SK-N-SH (cell line): ENCODE measurements at regions not wholly inside any gene's neighbourhood (a gene's known extent, or its start where the extent isn't known, plus 50 kb on each side); places are given as distances from the start of the nearest gene placed in this dataset.
A peak's percentile ranks its signal among the peaks of the same experiment; 100 is the strongest.

Experiments used
- CTCF ChIA-PET: fragments of 300-600, 350-600 bp; formaldehyde crosslinking; extraction: SDS; loops from one replicate; lab custom pipeline; 2021; lab: Yijun Ruan, JAX
- POLR2A ChIA-PET: fragments of 350-600 bp; sonication (Branson Sonifier 250); formaldehyde crosslinking; extraction: SDS; loops from one replicate; lab custom pipeline; 2020; ENCODE audit warnings: antibody characterized with exemption, inconsistent platforms; lab: Yijun Ruan, JAX
- DNase-seq: peaks from one replicate; pipeline ENCODE4 v3.0.0; 2012
- H2AFZ ChIP-seq: fragments of 200-600 bp; sonication (generic); 2 replicates; pipeline ENCODE4 v1.8.1; 2016; ENCODE audit warnings: antibody characterized with exemption, mild to moderate bottlenecking, low read depth
- H3F3A ChIP-seq: fragments of 200-600 bp; sonication (generic); replicated peaks from 2 replicates; pipeline ENCODE3; 2016; ENCODE audit warnings: antibody characterized with exemption, mild to moderate bottlenecking; ENCODE audit not compliant: insufficient read depth
- H3K27ac ChIP-seq, 2 experiments: fragments of 200-500 bp in 1 of 2; fragments of 200-600 bp in 1 of 2; sonication (Bioruptor generic) in 1 of 2; sonication (generic), shearing (Covaris generic) in 1 of 2; 2 replicates each; pipeline versions ENCODE4 v1.5.1 to v1.6.1; 2014 to 2016; ENCODE audit warnings: low read depth in 2 of 2, inconsistent platforms in 1 of 2, low read length in 1 of 2, mild to moderate bottlenecking in 1 of 2, mixed read lengths in 1 of 2
- H3K27me3 ChIP-seq: fragments of 200-600 bp; sonication (generic), shearing (Covaris generic); 2 replicates; pipeline ENCODE4 v1.6.1; 2016; ENCODE audit warnings: mixed run types; ENCODE audit not compliant: insufficient read depth
- H3K36me3 ChIP-seq, 2 experiments: fragments of 200-500 bp in 1 of 2; fragments of 200-600 bp in 1 of 2; sonication (Bioruptor generic) in 1 of 2; sonication (generic) in 1 of 2; replicated peaks in 1 of 2; 2 replicates each; pipeline versions ENCODE3 to v1.5.1; 2014 to 2016; ENCODE audit warnings: low read length in 1 of 2, mild to moderate bottlenecking in 1 of 2; ENCODE audit not compliant: insufficient read depth in 2 of 2, control insufficient read depth in 1 of 2
- H3K4me1 ChIP-seq, 2 experiments: fragments of 200-500 bp in 1 of 2; fragments of 200-600 bp in 1 of 2; sonication (Bioruptor generic) in 1 of 2; sonication (generic), shearing (Covaris generic) in 1 of 2; 2 replicates each; pipeline versions ENCODE4 v1.5.1 to v1.6.1; 2014 to 2016; ENCODE audit warnings: low read depth in 1 of 2, low read length in 1 of 2, mixed run types in 1 of 2; ENCODE audit not compliant: insufficient read depth in 2 of 2, control insufficient read depth in 1 of 2
- H3K4me2 ChIP-seq: fragments of 200-600 bp; sonication (generic), shearing (Covaris generic); 2 replicates; pipeline ENCODE4 v1.6.1; 2017; ENCODE audit warnings: mixed run types
- H3K4me3 ChIP-seq, 2 experiments: fragments of 200-500 bp in 1 of 2; fragments of 200-600 bp in 1 of 2; sonication (Bioruptor generic) in 1 of 2; sonication (generic), shearing (Covaris generic) in 1 of 2; 2 replicates each; pipeline versions ENCODE4 v1.5.1 to v1.8.1; 2014 to 2016; ENCODE audit warnings: low read depth in 2 of 2, inconsistent platforms in 1 of 2, low read length in 1 of 2, mild to moderate bottlenecking in 1 of 2, mixed read lengths in 1 of 2, moderate library complexity in 1 of 2
- H3K79me2 ChIP-seq: fragments of 200-600 bp; sonication (generic); 2 replicates; pipeline ENCODE4 v1.8.1; 2017; ENCODE audit warnings: mild to moderate bottlenecking; ENCODE audit not compliant: insufficient read depth
- H3K9ac ChIP-seq: fragments of 200-600 bp; sonication (generic); 2 replicates; pipeline ENCODE4 v1.6.1; 2017; ENCODE audit warnings: mixed run types
- H3K9me2 ChIP-seq: fragments of 200-600 bp; sonication (generic); 2 replicates; pipeline ENCODE4 v1.6.1; 2017; ENCODE audit warnings: mixed run types
- H3K9me3 ChIP-seq: fragments of 200-600 bp; sonication (generic); 2 replicates; pipeline ENCODE4 v1.6.1; 2017; ENCODE audit warnings: mixed run types, mild to moderate bottlenecking, moderate library complexity
- H4K20me1 ChIP-seq: fragments of 200-600 bp; sonication (generic); 2 replicates; pipeline ENCODE4 v1.6.1; 2017; ENCODE audit warnings: mild to moderate bottlenecking, mixed run types; ENCODE audit not compliant: insufficient read depth
- CHD2 ChIP-seq: fragments of 150-350 bp; IDR thresholded peaks from 2 replicates; pipeline ENCODE4 v1.6.1; 2018; ENCODE audit warnings: low read length; ENCODE audit not compliant: partially characterized antibody
- EP300 ChIP-seq, 2 experiments: IDR thresholded peaks; 2 replicates each; pipeline versions ENCODE4 v1.4.0 to v1.6.1; 2012; ENCODE audit warnings: borderline replicate concordance in 1 of 2, low read depth in 1 of 2, low read length in 1 of 2
- EZH2phosphoT487 ChIP-seq: fragments of 200-600 bp; sonication (generic); IDR thresholded peaks from 2 replicates; pipeline ENCODE4 v1.6.1; 2017; ENCODE audit warnings: low read depth, mixed run types, mild to moderate bottlenecking, antibody characterized with exemption, moderate library complexity, borderline replicate concordance
- FOXJ3 ChIP-seq: sonication (generic); formaldehyde crosslinking; IDR thresholded peaks from 2 replicates; pipeline ENCODE4 v1.5.1; 2020; ENCODE audit warnings: mild to moderate bottlenecking, missing genetic modification reagents
- FOXM1 ChIP-seq: IDR thresholded peaks from 2 replicates; pipeline ENCODE4 v1.4.0; 2012; ENCODE audit warnings: low read depth, mild to moderate bottlenecking
- GATA2 ChIP-seq: sonication (generic); formaldehyde crosslinking; IDR thresholded peaks from 2 replicates; pipeline ENCODE4 v1.5.0; 2020; ENCODE audit warnings: mild to moderate bottlenecking, missing genetic modification reagents
- MEF2A ChIP-seq: IDR thresholded peaks from 2 replicates; pipeline ENCODE4 v1.4.0; 2012; ENCODE audit warnings: low read depth, borderline replicate concordance
- RXRA ChIP-seq: IDR thresholded peaks from 2 replicates; pipeline ENCODE4 v1.4.0; 2012; ENCODE audit warnings: low read depth, mild to moderate bottlenecking, borderline replicate concordance
- SIN3A ChIP-seq: IDR thresholded peaks from 2 replicates; pipeline ENCODE4 v1.6.1; 2012; ENCODE audit warnings: low read depth, mild to moderate bottlenecking, low read length, moderate library complexity, borderline replicate concordance
- SMC3 ChIP-seq: IDR thresholded peaks from 2 replicates; pipeline ENCODE4 v1.6.1; 2012; ENCODE audit warnings: low read depth, low read length, improper control_type of control experiment
- TCF12 ChIP-seq: IDR thresholded peaks from 2 replicates; pipeline ENCODE4 v1.4.0; 2012
- TEAD4 ChIP-seq: IDR thresholded peaks from 2 replicates; pipeline ENCODE4 v1.4.0; 2012; ENCODE audit warnings: mild to moderate bottlenecking, borderline replicate concordance; ENCODE audit not compliant: insufficient read depth
- WGBS: methylation state at CpG from one replicate; pipeline ENCODE4 v1.1.6; 2017; ENCODE audit warnings: low lambda C conversion rate; 5-methylcytosine and 5-hydroxymethylcytosine counted together
- TF ChIP-seq, protein P1 (sequence below): fragments of 150-350 bp; IDR thresholded peaks from 2 replicates; pipeline ENCODE4 v1.6.1; 2017; ENCODE audit warnings: antibody characterized with exemption, low read length, low read depth, borderline replicate concordance
- TF ChIP-seq, protein P2 (sequence below): IDR thresholded peaks from 2 replicates; pipeline ENCODE4 v1.4.0; 2012; ENCODE audit warnings: low read depth
- TF ChIP-seq, protein P3 (sequence below): IDR thresholded peaks from 2 replicates; pipeline ENCODE4 v1.6.1; 2012; ENCODE audit warnings: mild to moderate bottlenecking, low read depth, low read length, moderate library complexity
- TF ChIP-seq, protein P4 (sequence below): IDR thresholded peaks from 2 replicates; pipeline ENCODE4 v1.4.0; 2012; ENCODE audit warnings: low read depth, borderline replicate concordance

DNA sequence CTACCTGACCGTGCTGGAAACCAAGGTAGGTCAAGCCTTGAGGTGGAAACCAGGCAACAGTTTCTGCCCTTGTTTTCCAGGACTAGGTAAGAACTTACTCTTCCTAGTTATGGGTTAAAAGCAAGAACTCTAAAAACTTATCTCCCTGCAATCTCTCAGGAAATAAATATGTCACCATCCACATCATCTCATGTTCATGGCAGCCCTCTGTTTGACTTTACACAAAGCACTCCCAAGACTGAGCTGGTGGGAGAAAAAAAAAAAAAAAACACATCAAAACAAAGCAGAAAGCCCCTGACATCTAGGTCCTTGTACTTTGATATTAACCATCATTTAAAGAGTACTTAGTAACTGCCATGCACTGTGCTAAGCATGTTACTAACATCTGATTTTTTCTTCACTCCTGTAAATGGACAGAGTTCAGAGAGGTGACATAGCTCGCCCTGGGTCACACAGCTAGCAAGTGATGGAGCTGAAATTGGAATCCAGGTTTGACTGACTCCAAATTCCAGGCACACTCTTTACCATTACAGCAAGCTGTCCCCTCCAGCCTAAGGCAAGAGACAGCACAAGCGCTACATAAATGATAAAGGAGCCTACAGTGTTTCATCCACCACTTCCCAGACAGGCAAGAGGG, 102.8 kb upstream of the NOCT start:
- TF ChIP-seq CHD2 (no peak), TEAD4 (no peak), SMC3 (no peak), SIN3A (no peak), TCF12 (no peak), MEF2A (no peak), FOXJ3 (CRISPR knock-in tag) (no peak), FOXM1 (no peak), GATA2 (CRISPR knock-in tag) (no peak), RXRA (no peak), EZH2phosphoT487 (no peak)
- TF ChIP-seq, protein P1, sequence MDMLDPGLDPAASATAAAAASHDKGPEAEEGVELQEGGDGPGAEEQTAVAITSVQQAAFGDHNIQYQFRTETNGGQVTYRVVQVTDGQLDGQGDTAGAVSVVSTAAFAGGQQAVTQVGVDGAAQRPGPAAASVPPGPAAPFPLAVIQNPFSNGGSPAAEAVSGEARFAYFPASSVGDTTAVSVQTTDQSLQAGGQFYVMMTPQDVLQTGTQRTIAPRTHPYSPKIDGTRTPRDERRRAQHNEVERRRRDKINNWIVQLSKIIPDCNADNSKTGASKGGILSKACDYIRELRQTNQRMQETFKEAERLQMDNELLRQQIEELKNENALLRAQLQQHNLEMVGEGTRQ: no peak
- TF ChIP-seq, protein P2, sequence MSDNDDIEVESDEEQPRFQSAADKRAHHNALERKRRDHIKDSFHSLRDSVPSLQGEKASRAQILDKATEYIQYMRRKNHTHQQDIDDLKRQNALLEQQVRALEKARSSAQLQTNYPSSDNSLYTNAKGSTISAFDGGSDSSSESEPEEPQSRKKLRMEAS: no peak
- DNase-seq: no peak
- peaks cover 5% of the 10 kb centered on the region for H3F3A ChIP-seq
- no peaks in the 10 kb centered on the region for H3K36me3 ChIP-seq
- peak overlapping the region; percentile 73; the same call in 1 of the 2 replicates for H2AFZ ChIP-seq
- WGBS: 72% methylated on average over 2 of the region's 3 CpGs
- no peak overlapping the region for H3K4me3 ChIP-seq
- no peaks in the 10 kb centered on the region for H3K27me3 ChIP-seq
- no peaks in the 10 kb centered on the region for H3K9me3 ChIP-seq
- no peak overlapping the region for H3K9ac ChIP-seq
- H3K4me1 ChIP-seq: peaks cover 5 to 62% of the 10 kb centered on the region in 2 experiments; a peak in 3 of 4 replicates
- H4K20me1 ChIP-seq: no peaks in the 10 kb centered on the region
- H3K4me2 ChIP-seq: no peak overlapping the region; the same call in 1 of the 2 replicates
- H3K79me2 ChIP-seq: no peaks in the 10 kb centered on the region
- ChIA-PET CTCF (interaction anchor here (0.6 to 5.4 kb wide), 2 partner anchors 40 to 773 kb away, joined by 3 to 40 read pairs; no protein-coding TSS in a partner anchor), POLR2A (no interaction called here)
- H3K9me2 ChIP-seq: no peaks in the 10 kb centered on the region
- peak overlapping the region in 1 of 2 experiments; percentile 99; a peak in 2 of 4 replicates for H3K27ac ChIP-seq

DNA sequence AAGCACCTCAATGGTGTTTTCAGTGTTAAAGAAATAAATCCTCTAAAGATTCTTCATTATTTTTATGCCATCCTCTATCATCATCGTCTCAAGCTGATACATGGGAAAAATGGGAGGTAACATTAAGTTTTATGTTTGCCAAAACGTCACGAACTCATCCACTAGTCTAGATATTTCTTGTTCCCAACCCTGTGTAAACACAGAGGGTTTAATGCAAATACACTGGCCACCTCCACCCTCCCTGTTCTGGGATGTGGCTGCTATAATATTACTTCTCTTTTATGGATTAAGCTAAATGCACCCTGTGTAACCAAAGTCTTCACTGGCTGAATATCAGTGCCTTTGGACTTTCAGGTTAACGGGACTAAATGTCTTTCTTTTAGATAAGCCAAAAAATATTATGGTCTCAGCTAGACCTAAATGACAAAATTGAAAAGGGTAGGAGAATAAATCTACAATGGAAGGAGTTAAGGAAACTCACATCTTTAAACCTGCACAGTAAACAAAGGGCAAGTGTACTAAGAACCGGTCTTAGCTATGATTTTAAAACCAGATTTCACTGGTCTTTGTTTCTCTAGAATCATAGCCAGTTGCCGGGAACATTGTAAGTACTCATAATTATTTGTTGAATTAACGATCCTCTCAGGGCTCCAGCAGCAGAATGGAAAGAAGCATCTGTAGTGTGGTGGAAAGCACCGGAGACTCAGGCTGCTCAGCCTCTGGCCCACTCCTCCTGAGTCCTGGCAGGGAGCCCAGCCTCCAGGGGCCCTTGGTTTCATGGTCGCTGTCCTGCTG, 103.5 kb upstream of the NOCT start:
- no peaks in the 10 kb centered on the region for H3K9me2 ChIP-seq
- H3F3A ChIP-seq: peaks cover 5% of the 10 kb centered on the region
- no peaks in the 10 kb centered on the region for H3K27me3 ChIP-seq
- no peaks in the 10 kb centered on the region for H3K79me2 ChIP-seq
- H4K20me1 ChIP-seq: no peaks in the 10 kb centered on the region
- CTCF ChIA-PET: interaction anchor here (1.3 to 5.4 kb wide), 3 partner anchors 15 to 102 kb away, joined by 3 to 40 read pairs (median 4); no protein-coding TSS in a partner anchor
- peak overlapping the region in 1 of 2 experiments; percentile 99; a peak in 2 of 4 replicates for H3K27ac ChIP-seq
- H3K36me3 ChIP-seq: no peaks in the 10 kb centered on the region
- peak overlapping the region; percentile 73; the same call in 1 of the 2 replicates for H2AFZ ChIP-seq
- H3K9me3 ChIP-seq: no peaks in the 10 kb centered on the region
- 55% methylated on average over 9 of the region's 9 CpGs for WGBS
- peak; percentile 24 for DNase-seq
- TF ChIP-seq EP300 (IDR thresholded peaks at IDR 0.05; ENCODE audit: borderline replicate concordance in 1 of 2, low read depth in 1 of 2, low read length in 1 of 2): peak in 1 of 2 experiments; percentile 7; a peak in 1 of 4 replicates
- TF ChIP-seq, protein P3, sequence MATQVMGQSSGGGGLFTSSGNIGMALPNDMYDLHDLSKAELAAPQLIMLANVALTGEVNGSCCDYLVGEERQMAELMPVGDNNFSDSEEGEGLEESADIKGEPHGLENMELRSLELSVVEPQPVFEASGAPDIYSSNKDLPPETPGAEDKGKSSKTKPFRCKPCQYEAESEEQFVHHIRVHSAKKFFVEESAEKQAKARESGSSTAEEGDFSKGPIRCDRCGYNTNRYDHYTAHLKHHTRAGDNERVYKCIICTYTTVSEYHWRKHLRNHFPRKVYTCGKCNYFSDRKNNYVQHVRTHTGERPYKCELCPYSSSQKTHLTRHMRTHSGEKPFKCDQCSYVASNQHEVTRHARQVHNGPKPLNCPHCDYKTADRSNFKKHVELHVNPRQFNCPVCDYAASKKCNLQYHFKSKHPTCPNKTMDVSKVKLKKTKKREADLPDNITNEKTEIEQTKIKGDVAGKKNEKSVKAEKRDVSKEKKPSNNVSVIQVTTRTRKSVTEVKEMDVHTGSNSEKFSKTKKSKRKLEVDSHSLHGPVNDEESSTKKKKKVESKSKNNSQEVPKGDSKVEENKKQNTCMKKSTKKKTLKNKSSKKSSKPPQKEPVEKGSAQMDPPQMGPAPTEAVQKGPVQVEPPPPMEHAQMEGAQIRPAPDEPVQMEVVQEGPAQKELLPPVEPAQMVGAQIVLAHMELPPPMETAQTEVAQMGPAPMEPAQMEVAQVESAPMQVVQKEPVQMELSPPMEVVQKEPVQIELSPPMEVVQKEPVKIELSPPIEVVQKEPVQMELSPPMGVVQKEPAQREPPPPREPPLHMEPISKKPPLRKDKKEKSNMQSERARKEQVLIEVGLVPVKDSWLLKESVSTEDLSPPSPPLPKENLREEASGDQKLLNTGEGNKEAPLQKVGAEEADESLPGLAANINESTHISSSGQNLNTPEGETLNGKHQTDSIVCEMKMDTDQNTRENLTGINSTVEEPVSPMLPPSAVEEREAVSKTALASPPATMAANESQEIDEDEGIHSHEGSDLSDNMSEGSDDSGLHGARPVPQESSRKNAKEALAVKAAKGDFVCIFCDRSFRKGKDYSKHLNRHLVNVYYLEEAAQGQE: no peak
- TF ChIP-seq, protein P4, sequence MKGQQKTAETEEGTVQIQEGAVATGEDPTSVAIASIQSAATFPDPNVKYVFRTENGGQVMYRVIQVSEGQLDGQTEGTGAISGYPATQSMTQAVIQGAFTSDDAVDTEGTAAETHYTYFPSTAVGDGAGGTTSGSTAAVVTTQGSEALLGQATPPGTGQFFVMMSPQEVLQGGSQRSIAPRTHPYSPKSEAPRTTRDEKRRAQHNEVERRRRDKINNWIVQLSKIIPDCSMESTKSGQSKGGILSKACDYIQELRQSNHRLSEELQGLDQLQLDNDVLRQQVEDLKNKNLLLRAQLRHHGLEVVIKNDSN: no peak
- TF ChIP-seq EZH2phosphoT487: no peak
- no peak overlapping the region for H3K4me3 ChIP-seq
- peaks cover 5 to 62% of the 10 kb centered on the region in 2 experiments; a peak in 3 of 4 replicates for H3K4me1 ChIP-seq
- POLR2A ChIA-PET: no interaction called here
- no peak overlapping the region for H3K9ac ChIP-seq
- H3K4me2 ChIP-seq: no peak overlapping the region; the same call in 1 of the 2 replicates
